Lung (tissue), 11 donors: ENCODE measurements at regions not wholly inside any gene's neighbourhood (a gene's known extent, or its start where the extent isn't known, plus 50 kb on each side); places are given as distances from the start of the nearest gene placed in this dataset.

Experiments used
- ATAC-seq: fragments of 200-7000 bp; cut with Tn5 transposase; one replicate; pipeline ENCODE4 v1.9.1; 2020; ENCODE audit warnings: moderate number of reproducible peaks; ENCODE audit not compliant: insufficient read depth, low FRiP score
- DNase-seq, 3 donors: peaks; one replicate each; pipeline ENCODE4 v3.0.0-alpha.2; 2013 to 2017
- H3K27ac ChIP-seq, 2 donors: one replicate each; pipeline ENCODE4 v1.5.1; 2013; ENCODE audit warnings: mild to moderate bottlenecking in 2 of 2, moderate library complexity in 2 of 2, control low read depth in 1 of 2, inconsistent platforms in 1 of 2, low read depth in 1 of 2, low read length in 1 of 2
- H3K27me3 ChIP-seq, 3 donors: one replicate each; pipeline ENCODE4 v1.5.1; 2013; ENCODE audit warnings: low read length in 2 of 3; ENCODE audit not compliant: control insufficient read depth in 3 of 3, insufficient read depth in 3 of 3
- H3K36me3 ChIP-seq, 4 donors: one replicate each; pipeline ENCODE4 v1.5.1; 2013; ENCODE audit warnings: low read length in 4 of 4, mild to moderate bottlenecking in 1 of 4, moderate library complexity in 1 of 4; ENCODE audit not compliant: control insufficient read depth in 4 of 4, insufficient read depth in 4 of 4
- H3K4me1 ChIP-seq, 5 donors: one replicate each; pipeline ENCODE4 v1.5.1; 2013; ENCODE audit warnings: low read length in 5 of 5, mild to moderate bottlenecking in 2 of 5, moderate library complexity in 1 of 5; ENCODE audit not compliant: control insufficient read depth in 5 of 5, insufficient read depth in 5 of 5
- H3K4me3 ChIP-seq: one replicate; pipeline ENCODE4 v1.5.1; 2013; ENCODE audit warnings: mild to moderate bottlenecking, control low read depth, moderate library complexity
- H3K9ac ChIP-seq, 2 donors: one replicate each; pipeline ENCODE4 v1.5.1; 2013; ENCODE audit warnings: low read length in 2 of 2, control low read depth in 1 of 2; ENCODE audit not compliant: insufficient read depth in 1 of 2
- H3K9me3 ChIP-seq, 4 donors: one replicate each; pipeline ENCODE4 v1.5.1; 2013; ENCODE audit warnings: low read length in 3 of 4, mild to moderate bottlenecking in 1 of 4, moderate library complexity in 1 of 4; ENCODE audit not compliant: control insufficient read depth in 4 of 4, insufficient read depth in 3 of 4
- WGBS, 2 donors: extraction: QIAGEN DNeasy Blood & Tissue Kit; methylation state at CpG; one replicate each; pipeline ENCODE4 v1.1.7; 2013; 5-methylcytosine and 5-hydroxymethylcytosine counted together
- TF ChIP-seq, protein P1 (sequence below): IDR thresholded peaks from 2 replicates; pipeline ENCODE4 v1.5.1; 2012; ENCODE audit warnings: mild to moderate bottlenecking; ENCODE audit errors: control extremely low read depth, extremely low read depth
- donor health status: control.
- donor health status: control.
- donor health status: Bipolar disorder and iron deficiency.
- donor health status: healthy.
- donor health status: DM: yes; HTN: yes; CAD: no.

DNA sequence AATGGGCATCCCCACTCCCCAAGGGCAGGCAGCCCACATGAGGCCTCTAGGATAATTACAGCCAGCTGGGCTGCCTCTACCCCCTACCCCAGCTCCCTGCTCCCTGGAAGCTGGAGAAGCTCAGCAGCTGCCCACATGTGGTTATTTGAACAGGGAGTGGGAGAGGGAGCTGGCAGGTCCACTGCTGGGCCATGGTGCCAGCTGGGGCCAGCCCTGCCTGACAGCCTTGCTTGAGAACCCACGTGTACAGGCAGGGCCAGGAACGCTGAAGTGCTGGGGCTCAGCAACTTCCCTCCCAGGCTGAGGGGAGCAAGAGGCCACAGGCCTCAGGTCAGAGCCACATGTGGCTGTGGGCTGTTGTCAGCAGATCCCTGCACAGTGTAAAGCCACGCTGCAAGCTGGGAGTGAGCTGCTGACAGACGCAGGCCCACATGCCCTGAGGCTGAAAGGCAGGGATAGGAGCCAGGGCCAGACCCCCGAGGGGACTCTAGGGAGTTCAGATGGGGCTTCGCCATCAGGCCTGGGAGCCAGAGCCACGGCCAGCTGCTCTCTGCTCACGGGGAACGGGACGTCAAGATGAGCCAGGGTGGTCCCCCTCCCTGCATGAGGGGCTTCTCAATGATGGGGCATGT is 129.0 kb downstream of the SYF2 start:
- peaks cover 0 to 2% (median 0%) of the 10 kb centered on the region in 4 donors for H3K9me3 ChIP-seq
- TF ChIP-seq, protein P1, sequence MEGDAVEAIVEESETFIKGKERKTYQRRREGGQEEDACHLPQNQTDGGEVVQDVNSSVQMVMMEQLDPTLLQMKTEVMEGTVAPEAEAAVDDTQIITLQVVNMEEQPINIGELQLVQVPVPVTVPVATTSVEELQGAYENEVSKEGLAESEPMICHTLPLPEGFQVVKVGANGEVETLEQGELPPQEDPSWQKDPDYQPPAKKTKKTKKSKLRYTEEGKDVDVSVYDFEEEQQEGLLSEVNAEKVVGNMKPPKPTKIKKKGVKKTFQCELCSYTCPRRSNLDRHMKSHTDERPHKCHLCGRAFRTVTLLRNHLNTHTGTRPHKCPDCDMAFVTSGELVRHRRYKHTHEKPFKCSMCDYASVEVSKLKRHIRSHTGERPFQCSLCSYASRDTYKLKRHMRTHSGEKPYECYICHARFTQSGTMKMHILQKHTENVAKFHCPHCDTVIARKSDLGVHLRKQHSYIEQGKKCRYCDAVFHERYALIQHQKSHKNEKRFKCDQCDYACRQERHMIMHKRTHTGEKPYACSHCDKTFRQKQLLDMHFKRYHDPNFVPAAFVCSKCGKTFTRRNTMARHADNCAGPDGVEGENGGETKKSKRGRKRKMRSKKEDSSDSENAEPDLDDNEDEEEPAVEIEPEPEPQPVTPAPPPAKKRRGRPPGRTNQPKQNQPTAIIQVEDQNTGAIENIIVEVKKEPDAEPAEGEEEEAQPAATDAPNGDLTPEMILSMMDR: no peak
- peaks cover 0 to 15% (median 0%) of the 10 kb centered on the region in 5 donors for H3K4me1 ChIP-seq
- no peaks in the 10 kb centered on the region for H3K27me3 ChIP-seq
- H3K4me3 ChIP-seq: no peak overlapping the region
- H3K9ac ChIP-seq: no peak overlapping the region
- no peak for ATAC-seq
- peak; percentile 69 to 77 (median 74) for DNase-seq
- no peaks in the 10 kb centered on the region for H3K36me3 ChIP-seq
- H3K27ac ChIP-seq: no peak overlapping the region
- 65 to 69% methylated on average over 10 of the region's 10 CpGs for WGBS, 2 donors

DNA sequence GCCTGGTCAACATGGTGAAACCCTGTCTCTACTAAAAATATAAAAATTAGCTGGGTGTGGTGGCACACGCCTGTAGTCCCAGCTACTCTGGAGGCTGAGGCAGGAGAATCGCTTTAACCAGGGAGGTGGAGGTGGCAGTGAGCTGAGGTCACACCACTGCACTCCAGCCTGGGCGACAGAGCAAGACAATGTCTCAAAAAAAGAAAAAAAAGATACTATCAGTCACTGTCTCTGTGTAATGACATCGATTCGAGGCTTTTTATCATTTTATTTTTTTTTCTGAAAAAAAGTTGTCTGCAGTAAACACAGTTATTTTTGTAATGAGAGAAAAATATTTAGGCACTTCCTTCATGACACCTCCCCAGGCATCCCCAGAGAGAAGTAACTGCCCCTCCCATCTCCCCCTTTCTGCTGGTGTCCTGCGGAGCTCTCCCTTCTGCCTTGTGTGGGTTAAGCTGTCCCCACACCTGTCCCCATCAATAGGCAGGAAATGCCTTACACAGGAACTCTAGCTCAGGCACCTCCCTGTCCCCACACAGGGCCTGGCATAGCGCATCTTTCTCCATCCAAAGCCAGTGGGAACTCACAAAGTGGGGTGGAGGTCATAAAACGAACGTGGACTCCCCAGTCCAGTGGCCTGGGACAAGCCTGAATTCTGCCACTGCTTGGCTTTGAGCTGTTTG is 132.0 kb downstream of the SYF2 start:
- Histone ChIP-seq H3K4me1 (peaks cover 0 to 15% (median 0%) of the 10 kb centered on the region in 5 donors), H3K9me3 (peaks cover 0 to 1% (median 0%) of the 10 kb centered on the region in 4 donors), H3K9ac (no peak overlapping the region), H3K27ac (no peak overlapping the region), H3K27me3 (no peaks in the 10 kb centered on the region), H3K36me3 (no peaks in the 10 kb centered on the region), H3K4me3 (no peak overlapping the region)
- WGBS, 2 donors: 72 to 82% methylated on average over 9 of the region's 9 CpGs
- TF ChIP-seq, protein P1: no peak
- ATAC-seq (no peak), DNase-seq (no peak)

DNA sequence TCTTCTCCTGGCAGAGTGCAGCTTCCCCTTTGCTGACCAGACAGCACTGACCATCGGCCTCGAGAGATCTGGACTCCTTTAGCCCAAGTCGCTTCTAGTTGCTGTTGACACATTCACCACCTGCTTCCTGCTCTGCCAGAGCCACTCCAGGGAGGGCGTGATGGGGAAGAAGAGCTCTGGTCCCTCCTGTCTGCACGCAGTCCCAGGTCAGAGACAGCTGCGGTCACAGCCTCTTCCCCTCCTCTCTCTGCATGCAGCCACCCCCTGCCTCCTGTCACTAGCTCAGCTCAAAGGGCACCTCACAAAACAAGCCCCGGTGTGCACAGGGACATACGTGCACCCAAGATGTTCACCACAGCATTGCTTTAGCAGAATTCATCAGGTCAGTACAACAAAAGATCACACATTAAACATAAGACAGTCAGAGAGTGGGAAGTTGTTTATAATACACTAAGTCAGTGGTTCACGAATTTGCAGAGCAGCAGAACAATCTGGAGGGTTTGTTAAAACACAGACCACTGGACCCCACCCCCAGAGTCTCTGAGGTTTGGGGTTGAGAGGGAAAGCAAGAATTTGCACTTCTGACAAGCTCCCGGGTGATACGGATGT is 132.9 kb downstream of the SYF2 start:
- 7 to 10% methylated on average over 11 of the region's 11 CpGs for WGBS, 2 donors
- DNase-seq: peak in 1 of 3 donors; percentile 23
- Histone ChIP-seq H3K27me3 (no peaks in the 10 kb centered on the region), H3K27ac (no peak overlapping the region), H3K36me3 (no peaks in the 10 kb centered on the region), H3K4me3 (no peak overlapping the region), H3K9me3 (peaks cover 0 to 1% (median 0%) of the 10 kb centered on the region in 4 donors), H3K4me1 (peaks cover 0 to 15% (median 0%) of the 10 kb centered on the region in 5 donors), H3K9ac (no peak overlapping the region)
- TF ChIP-seq, protein P1: no peak
- no peak for ATAC-seq
